Endometrium (tissue), 2 donors: ENCODE measurements at regions not wholly inside any gene's neighbourhood (a gene's known extent, or its start where the extent isn't known, plus 50 kb on each side); places are given as distances from the start of the nearest gene placed in this dataset.

ENCODE experiments used
- FAIRE-seq: peaks from 2 replicates; lab custom pipeline; 2012; peaks lifted over from hg19 to GRCh38; lab: Jason Lieb, UNC
- donor health status: control.
- donor health status: control.

- FAIRE-seq, result no peak
Measured at GRCh38 chr3:117721866-117722265, 1012.3 kb downstream of the TUSC7 start.

DNA sequence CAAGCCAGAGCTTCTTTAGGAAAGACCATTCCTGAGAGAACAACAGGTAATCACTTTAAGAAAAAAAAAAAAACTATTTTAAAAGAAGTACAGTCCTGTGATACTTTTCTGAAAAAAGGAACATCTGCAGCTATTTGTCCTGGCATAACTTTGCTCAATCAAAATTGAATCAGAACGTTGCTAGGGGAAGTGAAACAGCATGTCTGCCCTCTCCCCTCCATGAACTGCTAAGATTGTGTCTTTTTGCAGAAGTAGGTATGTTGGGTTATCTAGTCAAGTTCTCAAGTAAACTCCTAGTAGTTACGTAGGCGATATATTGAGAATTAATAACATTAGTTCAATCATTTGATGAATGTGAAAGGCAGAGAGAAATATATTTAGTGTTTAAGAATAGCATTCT, 1013.3 kb downstream of the TUSC7 start:
- FAIRE-seq, result no peak

- FAIRE-seq, result no peak
Measured at GRCh38 chr3:117723825-117724224, 1014.2 kb downstream of the TUSC7 start.

GRCh38 chr3:117725314-117725713, 1015.7 kb downstream of the TUSC7 start:
- FAIRE-seq, result no peak

GRCh38 chr3:117726776-117727175, 1017.2 kb downstream of the TUSC7 start:
- FAIRE-seq, result no peak

DNA sequence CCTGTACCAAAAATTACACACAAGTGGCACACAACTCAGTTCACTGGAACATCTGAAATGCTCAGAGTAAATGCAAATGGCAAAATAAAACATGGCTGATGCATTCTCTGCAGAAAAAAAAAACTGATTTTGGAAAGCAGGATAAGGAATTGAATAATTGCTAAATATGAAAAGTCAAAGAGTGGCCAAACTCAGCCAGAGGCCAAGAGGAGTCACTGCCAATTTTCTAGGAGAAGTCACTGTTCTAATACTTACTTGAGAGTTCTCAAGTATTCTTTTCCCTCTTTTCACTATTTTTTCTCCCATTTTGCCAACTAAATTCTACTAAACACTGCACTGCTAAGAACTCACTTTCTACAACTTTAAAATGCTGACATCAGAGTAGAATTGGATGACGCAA, 1018.6 kb downstream of the TUSC7 start:
- no peak for FAIRE-seq

DNA sequence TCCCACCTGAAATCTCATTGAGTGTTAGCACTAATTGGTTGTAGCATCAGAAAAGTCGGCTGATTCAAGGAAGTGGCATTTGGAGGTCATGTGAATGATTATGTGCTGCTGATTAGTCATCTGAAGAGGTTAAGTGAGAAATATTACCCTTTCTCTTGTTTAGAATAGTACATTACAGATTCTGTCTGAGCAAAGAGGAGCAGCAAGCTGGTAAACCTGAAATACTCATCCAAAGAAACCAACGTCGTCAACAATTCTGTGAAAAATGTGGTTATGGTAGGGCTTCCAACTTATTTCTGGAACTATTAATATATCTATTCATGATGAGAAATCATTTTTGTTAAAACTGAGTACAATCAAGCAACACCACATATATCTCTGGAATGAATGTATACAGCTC, 1024.9 kb downstream of the TUSC7 start:
- no peak for FAIRE-seq

- FAIRE-seq, result no peak
Measured at GRCh38 chr3:117735481-117736101, 1026.0 kb downstream of the TUSC7 start.

GRCh38 chr3:117736846-117737245, 1027.3 kb downstream of the TUSC7 start:
- FAIRE-seq, result no peak

DNA sequence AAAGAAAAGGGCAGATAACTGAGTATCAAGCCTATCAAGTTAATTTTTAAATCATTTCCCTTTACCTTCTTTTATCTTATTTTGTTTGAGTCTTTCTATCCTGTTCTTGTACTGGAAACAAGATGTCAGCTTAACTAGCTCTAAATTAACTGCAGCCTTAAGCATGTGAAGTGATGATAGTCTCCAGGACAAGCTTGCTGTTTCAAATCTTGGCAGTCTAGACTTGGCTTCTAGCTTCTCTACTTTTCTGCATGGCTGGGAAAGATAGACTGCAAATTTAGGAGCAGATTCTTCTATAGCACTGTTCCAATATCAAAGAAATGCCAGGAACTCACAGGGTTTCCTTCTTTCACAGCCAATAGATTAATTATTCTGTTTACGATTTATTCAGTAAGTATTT, 1034.4 kb downstream of the TUSC7 start:
- no peak for FAIRE-seq

GRCh38 chr3:117744935-117745334, 1035.4 kb downstream of the TUSC7 start:
- FAIRE-seq, result no peak

GRCh38 chr3:117745516-117745915, 1035.9 kb downstream of the TUSC7 start:
- no peak for FAIRE-seq

GRCh38 chr3:117746066-117746465, 1036.5 kb downstream of the TUSC7 start:
- FAIRE-seq, result no peak

GRCh38 chr3:117748131-117748530, 1038.6 kb downstream of the TUSC7 start:
- FAIRE-seq, result no peak

DNA sequence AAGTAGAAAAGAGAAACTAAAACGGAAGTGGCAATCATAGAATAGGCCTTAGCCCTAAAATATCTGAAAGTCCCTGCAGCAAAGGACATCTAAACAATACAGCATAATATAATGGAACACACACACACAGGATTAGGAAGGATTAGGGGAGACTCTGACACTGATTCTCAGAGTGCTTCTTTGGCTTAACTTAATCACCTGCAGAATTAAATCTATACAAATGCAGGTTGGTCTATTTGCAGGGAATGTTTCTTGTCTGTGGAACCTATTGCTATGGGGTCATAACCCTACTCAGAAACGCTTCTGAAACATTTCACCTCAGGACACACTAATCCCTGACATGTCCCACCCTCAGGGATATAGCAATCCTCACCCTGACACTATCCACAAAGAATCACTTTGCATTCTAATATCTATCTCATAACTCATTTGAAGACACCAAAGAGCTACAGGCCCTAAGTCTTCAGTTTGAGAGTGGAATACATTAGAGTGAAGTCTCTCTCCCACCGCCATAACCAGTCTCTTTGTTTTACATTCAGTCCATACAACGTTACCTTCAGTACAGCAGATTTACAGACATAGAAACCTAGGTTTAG, 1041.2 kb downstream of the TUSC7 start:
- FAIRE-seq, result no peak

DNA sequence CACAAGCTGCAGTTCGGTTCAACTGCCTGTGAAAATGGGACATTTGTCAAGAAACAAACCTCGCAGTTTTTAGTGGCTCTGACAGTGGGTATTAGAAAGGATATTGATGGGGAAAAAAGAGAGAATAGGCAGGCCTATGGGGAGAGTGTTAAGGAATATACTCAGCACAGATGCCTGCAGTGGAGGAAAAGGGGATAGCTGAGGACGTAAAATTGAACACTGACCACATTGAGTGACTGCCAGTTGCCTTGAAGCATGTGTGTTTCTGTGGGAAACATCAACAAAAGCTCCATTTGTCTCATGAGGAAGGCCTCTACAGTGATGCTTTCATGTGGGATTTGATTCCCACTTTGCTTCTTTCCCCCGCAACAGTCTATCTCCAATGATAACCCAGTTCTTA, 1042.1 kb downstream of the TUSC7 start:
- no peak for FAIRE-seq

DNA sequence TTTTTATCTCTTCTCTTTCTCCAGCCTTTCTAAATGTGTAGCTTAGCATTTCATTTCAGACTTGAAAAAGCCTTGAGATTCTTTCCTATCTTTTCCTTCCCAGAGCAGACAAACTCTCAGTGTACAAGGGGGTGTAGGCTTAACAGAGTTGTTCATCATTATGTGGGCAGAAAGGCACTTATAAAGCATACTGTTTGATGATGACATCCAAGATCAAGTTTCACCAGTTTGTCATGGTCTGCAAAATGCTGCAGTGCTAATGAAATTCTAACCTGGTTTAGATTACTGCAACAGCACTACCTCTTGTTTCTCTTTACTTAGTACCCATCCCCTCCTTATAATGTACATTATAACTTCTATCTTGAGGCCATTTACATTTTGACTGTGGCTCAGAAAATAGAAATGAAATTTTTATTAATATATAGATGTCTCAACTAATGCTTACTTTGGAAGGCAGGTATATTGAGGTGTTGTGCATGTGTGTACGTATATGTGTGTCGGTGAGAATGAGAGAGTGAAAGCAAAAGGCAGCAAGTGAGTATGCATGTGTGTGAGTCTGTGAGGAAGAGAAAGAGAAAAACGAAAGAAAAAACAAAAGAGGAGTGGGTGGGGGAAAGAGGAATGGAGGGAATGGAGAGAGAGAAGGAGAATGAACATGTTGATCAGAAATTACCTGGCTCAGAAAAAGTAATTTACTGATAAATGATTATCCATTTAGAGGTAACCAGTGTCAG, 1043.6 kb downstream of the TUSC7 start:
- no peak for FAIRE-seq

GRCh38 chr3:117754058-117754457, 1044.5 kb downstream of the TUSC7 start:
- no peak for FAIRE-seq

- FAIRE-seq, result no peak
Measured at GRCh38 chr3:117754841-117755240, 1045.3 kb downstream of the TUSC7 start.

- no peak for FAIRE-seq
Measured at GRCh38 chr3:117756563-117756962, 1047.0 kb downstream of the TUSC7 start.

GRCh38 chr3:117761703-117762620, 1052.4 kb downstream of the TUSC7 start:
- no peak for FAIRE-seq

DNA sequence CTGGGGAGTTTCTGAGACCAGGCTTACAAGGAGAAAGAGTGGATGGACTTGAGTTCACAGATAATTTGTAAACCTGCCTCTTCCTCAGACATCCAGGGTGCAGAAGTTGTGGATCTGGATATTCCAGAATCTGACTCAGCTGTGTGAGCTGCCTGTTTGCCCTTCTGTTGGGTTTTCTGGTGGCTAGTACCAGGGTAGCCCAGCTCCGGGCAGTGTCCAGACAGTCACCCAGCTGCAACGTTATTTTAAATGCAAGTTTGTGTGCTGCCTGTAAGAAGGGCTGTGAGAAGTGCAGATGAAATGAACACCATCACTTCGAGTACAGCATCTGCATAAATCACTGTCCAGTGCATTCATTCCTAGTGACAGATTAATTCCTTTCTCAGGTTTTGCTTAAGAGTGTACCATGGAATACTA, 1053.0 kb downstream of the TUSC7 start:
- no peak for FAIRE-seq

DNA sequence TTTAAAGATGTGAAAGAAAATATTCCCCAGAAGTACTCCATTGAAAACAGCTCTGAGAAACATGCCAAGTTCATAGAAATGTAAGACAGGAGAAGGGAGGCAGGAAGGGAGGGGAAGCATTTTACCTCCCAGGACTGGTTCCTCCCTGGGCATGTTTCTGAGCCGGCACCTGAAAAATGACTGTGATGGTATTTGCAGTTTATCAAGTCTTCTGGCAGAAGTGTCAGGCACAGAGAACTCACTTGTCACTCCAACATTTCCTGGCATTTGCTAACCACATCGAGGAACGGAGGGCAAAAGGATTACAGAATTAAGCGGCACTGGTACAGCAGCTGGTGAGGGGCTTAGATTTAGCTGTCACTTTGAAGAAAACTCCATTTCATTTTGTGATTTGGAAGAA, 1054.0 kb downstream of the TUSC7 start:
- no peak for FAIRE-seq
